K562 (cell line): ENCODE measurements at regions not wholly inside any gene's neighbourhood (a gene's known extent, or its start where the extent isn't known, plus 50 kb on each side); places are given as distances from the start of the nearest gene placed in this dataset.

Experiments
- ATAC-seq: fragments of 200-7000 bp; cut with Tn5 transposase; 3 replicates; pipeline ENCODE4 v1.9.1; 2020; ENCODE audit warnings: moderate library complexity
- BruUV-seq: library from RNA; stranded (reverse); fragments of 400-500 nt; replicated peaks from 2 replicates; lab custom pipeline; 2021; lab: Mats Ljungman, UMichigan
- CTCF ChIA-PET: fragments of 300-600 bp; formaldehyde crosslinking; extraction: SDS; loops from one replicate; lab custom pipeline; 2021; ENCODE audit warnings: low intra/inter-chr PET ratio; lab: Yijun Ruan, JAX
- POLR2A ChIA-PET: fragments of 300-600, 350-650 bp; sonication (Branson Sonifier 250); formaldehyde crosslinking; extraction: SDS; loops from one replicate; lab custom pipeline; 2021; ENCODE audit warnings: antibody characterized with exemption, inconsistent platforms; lab: Yijun Ruan, JAX
- DNase-seq, 4 experiments: peaks; one replicate each; pipeline versions ENCODE4 v3.0.0 to v3.0.0-alpha.2; 2011 to 2018; ENCODE audit warnings: low spot score in 3 of 4, mixed read lengths in 3 of 4; ENCODE audit errors: extremely low read depth in 1 of 4
- FAIRE-seq: peaks from 2 replicates; lab custom pipeline; 2011; peaks lifted over from hg19 to GRCh38; lab: Jason Lieb, UNC
- H2AFZ ChIP-seq: 2 replicates; pipeline ENCODE4 v1.6.0; 2011; ENCODE audit warnings: low read depth, low read length, control low read depth, inconsistent platforms
- H3K27ac ChIP-seq: fragments of 200-600 bp; 3 replicates; pipeline ENCODE4 v1.8.0; 2011; ENCODE audit warnings: low read depth, mild to moderate bottlenecking, control low read depth, inconsistent platforms, low read length, moderate library complexity, mixed read lengths; ENCODE audit errors: extremely low read depth
- H3K27me3 ChIP-seq, 2 experiments: fragments of 300-600 bp in 1 of 2; 2 replicates in 1 of 2; 3 replicates in 1 of 2; pipeline versions ENCODE4 v1.6.0 to v1.8.0; 2011; ENCODE audit warnings: inconsistent platforms in 2 of 2, low read length in 2 of 2, mild to moderate bottlenecking in 1 of 2, mixed read lengths in 1 of 2, moderate library complexity in 1 of 2; ENCODE audit not compliant: control insufficient read depth in 2 of 2, insufficient read depth in 2 of 2
- H3K36me3 ChIP-seq: fragments of 300-600 bp; 3 replicates; pipeline ENCODE4 v1.8.0; 2011; ENCODE audit warnings: mild to moderate bottlenecking, low read length, inconsistent platforms; ENCODE audit not compliant: control insufficient read depth, insufficient read depth
- H3K4me1 ChIP-seq, 2 experiments: fragments of 200-600 bp in 1 of 2; replicated peaks in 1 of 2; 2 replicates in 1 of 2; 3 replicates in 1 of 2; pipeline versions ENCODE4 v1.5.1 to v1.8.0; 2011; ENCODE audit warnings: inconsistent platforms in 2 of 2, low read length in 2 of 2, mild to moderate bottlenecking in 1 of 2, mixed read lengths in 1 of 2, moderate library complexity in 1 of 2; ENCODE audit not compliant: control insufficient read depth in 2 of 2, insufficient read depth in 2 of 2
- H3K4me2 ChIP-seq: 2 replicates; pipeline ENCODE4 v1.6.1; 2011; ENCODE audit warnings: low read length, control low read depth, inconsistent platforms, mixed read lengths; ENCODE audit not compliant: insufficient read depth
- H3K4me3 ChIP-seq: fragments of 200-600 bp; sonication (generic), shearing (Covaris generic); 2 replicates; pipeline ENCODE4 v1.5.1; 2016; ENCODE audit warnings: control low read depth, inconsistent platforms
- H3K79me2 ChIP-seq: fragments of 200-600 bp; 3 replicates; pipeline ENCODE4 v1.8.0; 2011; ENCODE audit warnings: low read length, inconsistent platforms; ENCODE audit not compliant: control insufficient read depth, insufficient read depth
- H3K9ac ChIP-seq, 2 experiments: 2 replicates each; pipeline versions ENCODE4 v1.6.0 to v1.6.1; 2011; ENCODE audit warnings: low read depth in 2 of 2, low read length in 2 of 2, control low read depth in 1 of 2, inconsistent platforms in 1 of 2, mild to moderate bottlenecking in 1 of 2, mixed read lengths in 1 of 2; ENCODE audit not compliant: insufficient read depth in 1 of 2
- H3K9me1 ChIP-seq: one replicate; pipeline ENCODE4 v1.6.0; 2011; ENCODE audit warnings: inconsistent platforms, mild to moderate bottlenecking, low read length, moderate library complexity; ENCODE audit not compliant: control insufficient read depth, insufficient read depth
- H3K9me3 ChIP-seq: replicated peaks from 2 replicates; pipeline ENCODE4 v1.5.1; 2011; ENCODE audit warnings: low read depth, low read length, inconsistent platforms; ENCODE audit not compliant: control insufficient read depth, insufficient read depth
- H4K20me1 ChIP-seq: replicated peaks from 2 replicates; pipeline ENCODE4 v1.6.1; 2011; ENCODE audit warnings: low read length, inconsistent platforms, mixed read lengths; ENCODE audit not compliant: control insufficient read depth, insufficient read depth
- EP300 ChIP-seq: IDR thresholded peaks from 2 replicates; pipeline ENCODE4 v1.6.1; 2012; ENCODE audit warnings: low read length, improper control_type of control experiment
- FIP1L1 ChIP-seq: fragments of 200-400 bp; formaldehyde crosslinking; IDR thresholded peaks from 2 replicates; pipeline ENCODE4 v1.6.1; 2018; ENCODE audit warnings: mild to moderate bottlenecking, low read depth, low read length; ENCODE audit not compliant: poor library complexity, severe bottlenecking
- JUN ChIP-seq, 2 experiments: sonication (generic) in 1 of 2; formaldehyde crosslinking in 1 of 2; IDR thresholded peaks; 2 replicates each; pipeline versions ENCODE4 v1.6.1 to v1.8.0; 2012 to 2022; ENCODE audit warnings: borderline replicate concordance in 2 of 2, mild to moderate bottlenecking in 2 of 2, improper control_type of control experiment in 1 of 2, low read depth in 1 of 2, low read length in 1 of 2, missing genetic modification reagents in 1 of 2
- PHF8 ChIP-seq: fragments of 200-600 bp; sonication (generic); IDR thresholded peaks from 2 replicates; pipeline ENCODE4 v1.6.1; 2012; ENCODE audit warnings: mixed run types, mild to moderate bottlenecking, inconsistent platforms, low read length, moderate library complexity, borderline replicate concordance
- PTRF ChIP-seq: fragments of 450-650 bp; IDR thresholded peaks from 2 replicates; pipeline ENCODE4 v1.6.1; 2016; ENCODE audit warnings: mild to moderate bottlenecking, missing genetic modification characterization, missing compliant biosample characterization
- RBFOX2 ChIP-seq: fragments of 200-400 bp; formaldehyde crosslinking; IDR thresholded peaks from 2 replicates; pipeline ENCODE4 v1.6.1; 2017; ENCODE audit warnings: low read depth, mild to moderate bottlenecking, low read length, moderate library complexity
- YY1 ChIP-seq, 3 experiments: IDR thresholded peaks; 2 replicates each; pipeline ENCODE4 v1.6.1; 2011; ENCODE audit warnings: low read length in 2 of 3, mild to moderate bottlenecking in 2 of 3, moderate library complexity in 2 of 3, borderline replicate concordance in 1 of 3, control low read depth in 1 of 3, low read depth in 1 of 3; ENCODE audit not compliant: insufficient read depth in 3 of 3, insufficient replicate concordance in 2 of 3, control insufficient read depth in 1 of 3, insufficient read length in 1 of 3; ENCODE audit errors: extremely low read depth in 1 of 3
- ZNF232 ChIP-seq: sonication (generic); formaldehyde crosslinking; IDR thresholded peaks from 2 replicates; pipeline ENCODE4 v1.8.0; 2022; ENCODE audit warnings: mild to moderate bottlenecking, missing genetic modification reagents
- ZNF41 ChIP-seq: fragments of 250-450 bp; sonication (Bioruptor Pico); conservative IDR thresholded peaks from 2 replicates; pipeline ENCODE4 v1.4.0; 2020; ENCODE audit warnings: mild to moderate bottlenecking
- WGBS: fragments of 100-300 bp; shearing (Covaris generic); methylation state at CpG from one replicate; pipeline ENCODE4 v1.1.6; 2016; ENCODE audit warnings: low coverage, mixed read lengths; ENCODE audit not compliant: insufficient coverage; ENCODE audit errors: missing lambda C conversion rate; 5-methylcytosine and 5-hydroxymethylcytosine counted together
- in situ Hi-C: fragments of 300-500 bp; cut with MboI; formaldehyde crosslinking; loops from 4 replicates; pipeline ENCODE4 v1.15.0; 2018; ENCODE audit warnings: inconsistent platforms, mixed read lengths
- intact Hi-C: fragments of 100-400 bp; cut with micrococcal nuclease; formaldehyde crosslinking; loops from 2 replicates; pipeline ENCODE4 v1.14.2; 2022
- TF ChIP-seq, protein P1 (sequence below), 3 experiments: fragments of 200-800 bp in 1 of 3; sonication (Bioruptor generic) in 1 of 3; sonication (generic) in 1 of 3; formaldehyde crosslinking in 1 of 3; IDR thresholded peaks; 2 replicates each; pipeline versions ENCODE4 v1.6.1 to v1.8.0; 2016 to 2022; ENCODE audit warnings: mild to moderate bottlenecking in 2 of 3, missing compliant biosample characterization in 2 of 3, missing genetic modification characterization in 2 of 3, missing genetic modification reagents in 1 of 3
- TF ChIP-seq, protein P2 (sequence below): fragments of 450-650 bp; IDR thresholded peaks from 2 replicates; pipeline ENCODE4 v1.6.1; 2016; ENCODE audit warnings: missing biosample characterization, missing genetic modification characterization

DNA sequence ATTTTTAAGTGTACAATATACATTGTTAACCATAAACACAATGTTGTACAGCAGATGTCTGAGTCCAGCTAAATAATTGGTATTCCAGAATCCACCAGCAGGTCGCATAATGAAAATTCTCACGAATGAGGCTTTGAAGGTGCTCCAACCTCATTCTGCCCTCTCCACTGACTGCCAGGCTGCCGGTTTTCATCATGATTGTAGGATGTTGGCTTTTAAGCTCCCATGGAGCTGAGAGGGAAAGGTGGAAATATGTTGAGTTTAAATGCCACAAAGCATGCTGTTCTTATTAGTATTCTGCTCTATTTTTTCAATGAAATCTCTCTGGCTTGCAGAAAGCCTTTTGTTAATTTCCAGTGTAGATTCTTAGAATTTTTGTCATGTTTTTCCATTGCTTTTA lies 337.2 kb upstream of the DDI1 start:
- H3K9ac ChIP-seq = no peak overlapping the region
- POLR2A ChIA-PET = no interaction called here
- H3K9me1 ChIP-seq = no peaks in the 10 kb centered on the region
- H3K4me1 ChIP-seq = no peaks in the 10 kb centered on the region
- peaks cover 2% of the 10 kb centered on the region; the same call in 1 of the 2 replicates for H3K9me3 ChIP-seq
- 0% methylated on average over 3 of the region's 3 CpGs for WGBS
- no peaks in the 10 kb centered on the region for H3K36me3 ChIP-seq
- in situ Hi-C loops (no loop called here), intact Hi-C loops (no loop called here)
- DNase-seq = no peak
- no TSS peak for BruUV-seq
- H3K27me3 ChIP-seq = no peaks in the 10 kb centered on the region
- H3K4me2 ChIP-seq = no peak overlapping the region
- ATAC-seq = no peak
- CTCF ChIA-PET = no interaction called here
- no peak overlapping the region for H2AFZ ChIP-seq
- no peaks in the 10 kb centered on the region for H3K79me2 ChIP-seq
- no peak overlapping the region for H3K4me3 ChIP-seq
- no peaks in the 10 kb centered on the region for H4K20me1 ChIP-seq
- no peak overlapping the region for H3K27ac ChIP-seq
- TF ChIP-seq RBFOX2 = no peak
- TF ChIP-seq, protein P1, sequence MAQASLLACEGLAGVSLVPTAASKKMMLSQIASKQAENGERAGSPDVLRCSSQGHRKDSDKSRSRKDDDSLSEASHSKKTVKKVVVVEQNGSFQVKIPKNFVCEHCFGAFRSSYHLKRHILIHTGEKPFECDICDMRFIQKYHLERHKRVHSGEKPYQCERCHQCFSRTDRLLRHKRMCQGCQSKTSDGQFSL (CRISPR knock-in tag; IDR thresholded peaks at IDR 0.05) = no peak
- TF ChIP-seq, protein P1 (tag; IDR thresholded peaks at IDR 0.05) = no peak
- TF ChIP-seq, all 486 proteins: peak for 0
- no peak for FAIRE-seq

DNA sequence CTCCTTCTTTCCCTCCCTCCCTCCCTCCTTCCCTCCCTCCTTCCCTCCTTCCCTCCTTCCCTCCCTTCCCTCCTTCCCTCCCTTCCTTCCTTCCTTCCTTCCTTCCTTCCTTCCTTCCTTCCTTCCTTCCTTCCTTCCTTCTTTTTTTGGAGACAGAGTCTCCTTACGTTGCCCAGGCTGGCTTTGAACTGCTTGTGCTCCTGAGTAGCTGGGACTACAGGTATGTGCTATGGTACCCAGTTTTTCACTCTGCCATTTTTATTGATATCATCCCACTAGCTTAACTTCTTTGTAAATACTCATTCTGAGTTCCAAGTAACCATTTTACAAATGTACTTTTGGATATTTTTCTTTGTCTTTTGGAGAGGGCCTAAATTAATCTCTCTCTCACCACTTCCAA lies 336.8 kb upstream of the DDI1 start:
- BruUV-seq = no TSS peak
- TF ChIP-seq ZNF232 (CRISPR knock-in tag) (no peak), PHF8 (no peak), JUN (IDR thresholded peaks at IDR 0.05; ENCODE audit: borderline replicate concordance, low read depth, low read length) (no peak), JUN (CRISPR knock-in tag; IDR thresholded peaks at IDR 0.05; ENCODE audit: borderline replicate concordance) (no peak), FIP1L1 (no peak), ZNF41 (CRISPR knock-in tag) (no peak), EP300 (no peak), PTRF (tag) (no peak), YY1 (IDR thresholded peaks at IDR 0.05; ENCODE audit: borderline replicate concordance in 1 of 3, control insufficient read depth in 1 of 3, extremely low read depth in 1 of 3, insufficient read depth in 3 of 3, insufficient read length in 1 of 3, insufficient replicate concordance in 2 of 3, low read depth in 1 of 3, low read length in 2 of 3) (no peak)
- TF ChIP-seq, protein P2, sequence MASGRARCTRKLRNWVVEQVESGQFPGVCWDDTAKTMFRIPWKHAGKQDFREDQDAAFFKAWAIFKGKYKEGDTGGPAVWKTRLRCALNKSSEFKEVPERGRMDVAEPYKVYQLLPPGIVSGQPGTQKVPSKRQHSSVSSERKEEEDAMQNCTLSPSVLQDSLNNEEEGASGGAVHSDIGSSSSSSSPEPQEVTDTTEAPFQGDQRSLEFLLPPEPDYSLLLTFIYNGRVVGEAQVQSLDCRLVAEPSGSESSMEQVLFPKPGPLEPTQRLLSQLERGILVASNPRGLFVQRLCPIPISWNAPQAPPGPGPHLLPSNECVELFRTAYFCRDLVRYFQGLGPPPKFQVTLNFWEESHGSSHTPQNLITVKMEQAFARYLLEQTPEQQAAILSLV = no peak
- ATAC-seq = no peak
- no peaks in the 10 kb centered on the region for H3K36me3 ChIP-seq
- no peak overlapping the region for H3K4me2 ChIP-seq
- H3K9ac ChIP-seq = no peak overlapping the region
- H3K4me3 ChIP-seq = no peak overlapping the region
- in situ Hi-C loops = no loop called here
- H3K79me2 ChIP-seq = no peaks in the 10 kb centered on the region
- H3K27me3 ChIP-seq = no peaks in the 10 kb centered on the region
- no peak for FAIRE-seq
- no peak overlapping the region for H3K27ac ChIP-seq
- WGBS = 0% methylated on average over 1 of the region's 1 CpG
- H4K20me1 ChIP-seq = no peaks in the 10 kb centered on the region
- peaks cover 2% of the 10 kb centered on the region; the same call in 1 of the 2 replicates for H3K9me3 ChIP-seq
- no peaks in the 10 kb centered on the region for H3K4me1 ChIP-seq
- intact Hi-C loops = no loop called here
- ChIA-PET POLR2A (no interaction called here), CTCF (no interaction called here)
- DNase-seq = no peak
- no peaks in the 10 kb centered on the region for H3K9me1 ChIP-seq
- no peak overlapping the region for H2AFZ ChIP-seq
